Lower leg skin (tissue), 4 donors: ENCODE measurements at regions not wholly inside any gene's neighbourhood (a gene's known extent, or its start where the extent isn't known, plus 50 kb on each side); places are given as distances from the start of the nearest gene placed in this dataset.

Experiments
- DNase-seq, 2 donors: peaks; one replicate each; pipeline ENCODE4 v3.0.0-alpha.2; 2019; ENCODE audit warnings: low spot score in 2 of 2
- H3K4me3 ChIP-seq: fragments of 200-600 bp; sonication (generic); 2 replicates; pipeline ENCODE4 v1.5.1; 2017; ENCODE audit warnings: mild to moderate bottlenecking, low read depth; ENCODE audit not compliant: poor library complexity, severe bottlenecking
- CTCF ChIP-seq, 3 donors: fragments of 450-650 bp; IDR thresholded peaks; one replicate each; pipeline ENCODE4 v1.5.1; 2016; ENCODE audit warnings: antibody characterized with exemption in 3 of 3, mild to moderate bottlenecking in 3 of 3, moderate library complexity in 2 of 3
- POLR2A ChIP-seq, 2 donors: fragments of 450-650 bp; IDR thresholded peaks; one replicate each; pipeline ENCODE4 v1.6.1; 2016 to 2017; ENCODE audit warnings: antibody characterized with exemption in 2 of 2, mild to moderate bottlenecking in 1 of 2, moderate library complexity in 1 of 2
- WGBS, 2 donors: methylation state at CpG; one replicate each; pipeline ENCODE4 v1.1.5; 2018; 5-methylcytosine and 5-hydroxymethylcytosine counted together
- intact Hi-C: fragments of 100-400 bp; cut with DNase I; formaldehyde crosslinking; loops from one replicate; pipeline ENCODE4 v1.15.0; 2023; ENCODE audit warnings: low total_unique reads

GRCh38 chr20:40813708-40814630 lies 124.9 kb upstream of the MAFB start:
- peak in 1 of 2 donors; percentile 65 for DNase-seq
- no peak overlapping the region for H3K4me3 ChIP-seq
- TF ChIP-seq POLR2A (IDR thresholded peaks at IDR 0.05): no peak
- TF ChIP-seq CTCF (IDR thresholded peaks at IDR 0.05): no peak
- 68 to 76% methylated on average over 13 of the region's 13 CpGs for whole genome bisulfite sequencing, 2 donors
- intact Hi-C loops: no loop called here

- TF ChIP-seq POLR2A (IDR thresholded peaks at IDR 0.05): no peak
- TF ChIP-seq CTCF (IDR thresholded peaks at IDR 0.05): no peak
- 83 to 92% methylated on average over 2 of the region's 2 CpGs for WGBS, 2 donors
- intact Hi-C loops: no loop called here
- H3K4me3 ChIP-seq: no peak overlapping the region
- peak in 1 of 2 donors; percentile 34 for DNase-seq
These were observed 125.6 kb upstream of the MAFB start for GRCh38 chr20:40814631-40814960.

GRCh38 chr20:40815156-40816038 lies 126.4 kb upstream of the MAFB start:
- 90 to 94% methylated on average over 9 of the region's 9 CpGs for WGBS, 2 donors
- no peak overlapping the region for H3K4me3 ChIP-seq
- TF ChIP-seq CTCF (IDR thresholded peaks at IDR 0.05) (no peak), POLR2A (IDR thresholded peaks at IDR 0.05) (no peak)
- intact Hi-C loops: no loop called here
- DNase-seq: no peak

GRCh38 chr20:40816039-40816352 lies 127.0 kb upstream of the MAFB start:
- H3K4me3 ChIP-seq: no peak overlapping the region
- DNase-seq: no peak
- 91 to 94% methylated on average over 3 of the region's 3 CpGs for WGBS, 2 donors
- TF ChIP-seq POLR2A (IDR thresholded peaks at IDR 0.05) (no peak), CTCF (IDR thresholded peaks at IDR 0.05) (no peak)
- intact Hi-C loops: no loop called here

- TF ChIP-seq POLR2A (IDR thresholded peaks at IDR 0.05): no peak
- no peak for TF ChIP-seq CTCF (IDR thresholded peaks at IDR 0.05)
- no peak for DNase-seq
- 88 to 90% methylated on average over 7 of the region's 7 CpGs for WGBS, 2 donors
These were observed 132.4 kb upstream of the MAFB start for GRCh38 chr20:40821429-40821828.

More at GRCh38 chr20:40821429-40821828, 132.4 kb upstream of the MAFB start:
- intact Hi-C loops: no loop called here
- no peak overlapping the region for H3K4me3 ChIP-seq
